Gastroesophageal sphincter (tissue), 4 donors: ENCODE measurements at regions not wholly inside any gene's neighbourhood (a gene's known extent, or its start where the extent isn't known, plus 50 kb on each side); places are given as distances from the start of the nearest gene placed in this dataset.

Source experiments
- ATAC-seq: fragments of 150-250 bp; one replicate; pipeline ENCODE4 v1.9.1; 2016; ENCODE audit warnings: mild to moderate bottlenecking, moderate library complexity
- H3K27ac ChIP-seq, 4 donors: fragments of 200-600 bp; sonication (generic) in 3 of 4; 1 replicate in 3 of 4; 2 replicates in 1 of 4; pipeline ENCODE4 v1.5.1; 2016 to 2019
- H3K27me3 ChIP-seq: fragments of 200-600 bp; sonication (generic); one replicate; pipeline ENCODE4 v1.5.1; 2019
- H3K36me3 ChIP-seq, 2 donors: fragments of 200-600 bp; sonication (generic); one replicate each; pipeline ENCODE4 v1.5.1; 2019; ENCODE audit warnings: control low read depth in 1 of 2
- H3K4me1 ChIP-seq, 3 donors: fragments of 200-600 bp; sonication (generic); 1 replicate in 2 of 3; 2 replicates in 1 of 3; pipeline ENCODE4 v1.5.1; 2016 to 2019; ENCODE audit warnings: control low read depth in 2 of 3
- H3K4me3 ChIP-seq, 2 donors: fragments of 200-600 bp; sonication (generic); one replicate each; pipeline ENCODE4 v1.5.1; 2019; ENCODE audit warnings: mild to moderate bottlenecking in 1 of 2, moderate library complexity in 1 of 2
- H3K9me3 ChIP-seq, 3 donors: fragments of 200-600 bp; sonication (generic); one replicate each; pipeline ENCODE4 v1.5.1; 2017 to 2019; ENCODE audit warnings: control low read depth in 2 of 3
- EP300 ChIP-seq: sonication (generic); formaldehyde crosslinking; IDR thresholded peaks from one replicate; pipeline ENCODE4 v1.6.1; 2017; ENCODE audit warnings: antibody characterized with exemption, mild to moderate bottlenecking
- POLR2A ChIP-seq, 2 donors: fragments of 450-650 bp; IDR thresholded peaks; one replicate each; pipeline ENCODE4 v1.6.1; 2017; ENCODE audit warnings: antibody characterized with exemption in 2 of 2, mild to moderate bottlenecking in 2 of 2, moderate library complexity in 1 of 2
- POLR2AphosphoS5 ChIP-seq: sonication (generic); formaldehyde crosslinking; IDR thresholded peaks from one replicate; pipeline ENCODE4 v1.6.1; 2017; ENCODE audit warnings: antibody characterized with exemption
- WGBS, 2 donors: methylation state at CpG; one replicate each; pipeline ENCODE4 v1.1.5; 2018; ENCODE audit warnings: low coverage in 1 of 2; 5-methylcytosine and 5-hydroxymethylcytosine counted together
- TF ChIP-seq, protein P1 (sequence below), 4 experiments: fragments of 200-600 bp in 2 of 4; fragments of 450-650 bp in 2 of 4; sonication (generic) in 1 of 4; IDR thresholded peaks; one replicate each; pipeline ENCODE4 v1.5.1; 2017 to 2019; ENCODE audit warnings: antibody characterized with exemption in 4 of 4, mild to moderate bottlenecking in 2 of 4, moderate library complexity in 2 of 4

DNA sequence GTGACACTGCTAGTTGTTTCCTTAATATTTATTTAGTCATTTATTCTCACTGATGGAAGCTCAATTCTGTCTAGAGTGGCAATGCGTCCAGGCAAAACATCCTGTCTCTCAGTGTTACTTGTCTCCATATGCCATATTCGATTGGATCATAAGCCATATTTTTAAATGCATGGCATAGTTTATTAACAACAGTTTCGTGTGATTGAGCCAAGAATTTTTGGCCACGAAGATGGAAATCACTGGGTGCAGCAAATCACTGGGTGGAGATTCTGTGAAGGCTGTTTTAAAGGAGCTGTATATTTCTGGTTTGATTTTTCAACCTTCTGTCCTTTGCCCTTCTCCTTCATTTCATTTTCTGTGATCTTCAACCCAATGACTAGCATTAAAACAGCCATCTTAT, 205.2 kb downstream of the JRKL start:
- no peak for ATAC-seq
- H3K4me1 ChIP-seq, result no peaks in the 10 kb centered on the region
- no peaks in the 10 kb centered on the region for H3K36me3 ChIP-seq
- no peak overlapping the region for H3K4me3 ChIP-seq
- TF ChIP-seq, protein P1, sequence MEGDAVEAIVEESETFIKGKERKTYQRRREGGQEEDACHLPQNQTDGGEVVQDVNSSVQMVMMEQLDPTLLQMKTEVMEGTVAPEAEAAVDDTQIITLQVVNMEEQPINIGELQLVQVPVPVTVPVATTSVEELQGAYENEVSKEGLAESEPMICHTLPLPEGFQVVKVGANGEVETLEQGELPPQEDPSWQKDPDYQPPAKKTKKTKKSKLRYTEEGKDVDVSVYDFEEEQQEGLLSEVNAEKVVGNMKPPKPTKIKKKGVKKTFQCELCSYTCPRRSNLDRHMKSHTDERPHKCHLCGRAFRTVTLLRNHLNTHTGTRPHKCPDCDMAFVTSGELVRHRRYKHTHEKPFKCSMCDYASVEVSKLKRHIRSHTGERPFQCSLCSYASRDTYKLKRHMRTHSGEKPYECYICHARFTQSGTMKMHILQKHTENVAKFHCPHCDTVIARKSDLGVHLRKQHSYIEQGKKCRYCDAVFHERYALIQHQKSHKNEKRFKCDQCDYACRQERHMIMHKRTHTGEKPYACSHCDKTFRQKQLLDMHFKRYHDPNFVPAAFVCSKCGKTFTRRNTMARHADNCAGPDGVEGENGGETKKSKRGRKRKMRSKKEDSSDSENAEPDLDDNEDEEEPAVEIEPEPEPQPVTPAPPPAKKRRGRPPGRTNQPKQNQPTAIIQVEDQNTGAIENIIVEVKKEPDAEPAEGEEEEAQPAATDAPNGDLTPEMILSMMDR (IDR thresholded peaks at IDR 0.05), result no peak
- H3K9me3 ChIP-seq, result no peaks in the 10 kb centered on the region
- no peak overlapping the region for H3K27ac ChIP-seq
- 51 to 56% methylated on average over 4 of the region's 4 CpGs for WGBS, 2 donors
- H3K27me3 ChIP-seq, result no peaks in the 10 kb centered on the region

DNA sequence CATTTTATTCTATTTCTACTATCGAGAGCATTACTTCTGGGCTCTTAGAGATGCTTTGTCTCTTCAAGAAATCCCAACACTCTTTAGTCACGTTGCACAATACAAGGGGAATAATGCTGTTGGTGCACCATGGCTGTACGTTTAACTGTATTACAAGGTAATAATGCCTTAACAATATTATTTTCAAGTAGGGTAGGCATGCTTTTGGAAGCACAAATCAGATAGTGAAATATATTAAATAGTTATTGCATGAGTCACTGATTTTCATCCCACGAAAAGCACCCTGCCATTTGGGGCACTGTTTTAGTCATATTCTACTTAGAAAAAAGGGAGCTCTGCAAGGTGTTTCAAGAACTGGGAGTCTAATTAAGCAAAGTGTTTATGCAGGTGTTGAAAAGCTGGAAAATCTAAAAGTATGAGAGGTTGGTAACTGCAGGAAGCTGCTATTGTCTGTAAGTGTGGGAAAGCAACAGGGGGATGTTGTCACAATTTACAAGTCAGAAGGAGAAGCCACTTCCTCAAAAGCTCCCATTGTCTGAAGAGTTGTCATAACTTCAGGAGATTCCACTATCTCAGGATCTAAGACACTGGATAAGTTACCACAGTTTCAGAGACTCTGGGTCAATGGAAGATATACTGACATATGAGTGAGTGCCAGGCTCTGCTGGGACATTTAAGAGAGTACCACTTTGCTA, 218.2 kb downstream of the JRKL start:
- no peaks in the 10 kb centered on the region for H3K4me1 ChIP-seq
- no peaks in the 10 kb centered on the region for H3K27me3 ChIP-seq
- no peaks in the 10 kb centered on the region for H3K36me3 ChIP-seq
- ATAC-seq, result no peak
- H3K4me3 ChIP-seq, result no peak overlapping the region
- H3K27ac ChIP-seq, result no peak overlapping the region
- peaks cover 0 to 11% (median 0%) of the 10 kb centered on the region in 3 donors for H3K9me3 ChIP-seq
- 66 to 72% methylated on average over 4 of the region's 4 CpGs for WGBS, 2 donors
- TF ChIP-seq POLR2A (IDR thresholded peaks at IDR 0.05) (no peak), POLR2AphosphoS5 (no peak), EP300 (no peak)
- TF ChIP-seq, protein P1 (IDR thresholded peaks at IDR 0.05), result no peak

DNA sequence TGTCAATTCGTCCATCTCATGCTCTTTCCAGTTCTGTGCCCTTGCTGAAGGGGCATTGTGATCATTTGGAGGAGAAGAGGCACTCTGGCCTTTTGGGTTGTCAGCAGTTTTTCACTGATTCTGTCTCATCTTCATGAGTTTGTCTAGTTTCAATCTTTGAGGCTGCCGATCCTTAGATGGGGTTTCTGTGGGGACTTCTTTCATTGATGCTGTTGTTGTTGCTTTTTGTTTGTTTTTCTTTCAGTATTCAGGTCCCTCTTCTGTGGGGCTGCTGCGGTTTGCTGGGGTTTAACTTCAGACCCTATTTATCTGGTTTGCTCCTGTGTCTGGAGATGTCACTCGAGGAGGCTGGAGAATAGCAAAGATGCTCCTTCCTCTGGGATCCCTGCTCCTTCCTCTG, 224.3 kb downstream of the JRKL start:
- TF ChIP-seq POLR2A (IDR thresholded peaks at IDR 0.05) (no peak), EP300 (no peak), POLR2AphosphoS5 (no peak)
- TF ChIP-seq, protein P1 (IDR thresholded peaks at IDR 0.05), result no peak
- H3K27me3 ChIP-seq, result peaks cover 10% of the 10 kb centered on the region
- 64 to 73% methylated on average over 2 of the region's 4 CpGs for WGBS, 2 donors
- H3K4me1 ChIP-seq, result no peaks in the 10 kb centered on the region
- ATAC-seq, result no peak
- no peaks in the 10 kb centered on the region for H3K36me3 ChIP-seq
- H3K4me3 ChIP-seq, result no peak overlapping the region
- H3K27ac ChIP-seq, result no peak overlapping the region
- H3K9me3 ChIP-seq, result peaks cover 0 to 11% (median 0%) of the 10 kb centered on the region in 3 donors

DNA sequence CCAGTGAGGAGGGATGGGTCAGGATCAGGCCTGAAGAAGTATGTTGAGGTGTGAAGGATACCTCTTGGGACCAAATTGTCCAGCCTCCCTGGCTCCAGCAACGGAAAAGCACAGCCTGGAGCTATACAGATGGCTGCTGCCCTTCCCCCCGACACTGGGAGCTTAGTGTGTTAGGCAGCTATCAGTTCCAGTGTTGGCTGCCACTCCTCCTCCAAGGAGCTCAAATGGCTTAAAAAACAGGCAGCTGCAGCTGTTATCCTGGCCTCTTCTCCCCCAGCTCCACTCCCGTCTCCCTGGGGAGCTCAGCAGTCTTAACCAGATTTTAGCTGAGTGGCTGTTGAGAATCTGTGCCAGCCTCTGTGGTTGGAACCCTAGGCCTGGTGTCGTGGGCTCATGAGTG, 225.0 kb downstream of the JRKL start:
- WGBS, 2 donors, result 60% methylated on average over 4 of the region's 4 CpGs; no CpG with 5 or more reads in 1 of the 2 donors
- Histone ChIP-seq H3K27ac (no peak overlapping the region), H3K27me3 (peaks cover 10% of the 10 kb centered on the region), H3K4me3 (no peak overlapping the region), H3K9me3 (peaks cover 0 to 11% (median 0%) of the 10 kb centered on the region in 3 donors), H3K36me3 (no peaks in the 10 kb centered on the region), H3K4me1 (no peaks in the 10 kb centered on the region)
- no peak for TF ChIP-seq POLR2A (IDR thresholded peaks at IDR 0.05)
- TF ChIP-seq, protein P1 (IDR thresholded peaks at IDR 0.05), result no peak
- no peak for TF ChIP-seq EP300
- no peak for TF ChIP-seq POLR2AphosphoS5
- ATAC-seq, result no peak

DNA sequence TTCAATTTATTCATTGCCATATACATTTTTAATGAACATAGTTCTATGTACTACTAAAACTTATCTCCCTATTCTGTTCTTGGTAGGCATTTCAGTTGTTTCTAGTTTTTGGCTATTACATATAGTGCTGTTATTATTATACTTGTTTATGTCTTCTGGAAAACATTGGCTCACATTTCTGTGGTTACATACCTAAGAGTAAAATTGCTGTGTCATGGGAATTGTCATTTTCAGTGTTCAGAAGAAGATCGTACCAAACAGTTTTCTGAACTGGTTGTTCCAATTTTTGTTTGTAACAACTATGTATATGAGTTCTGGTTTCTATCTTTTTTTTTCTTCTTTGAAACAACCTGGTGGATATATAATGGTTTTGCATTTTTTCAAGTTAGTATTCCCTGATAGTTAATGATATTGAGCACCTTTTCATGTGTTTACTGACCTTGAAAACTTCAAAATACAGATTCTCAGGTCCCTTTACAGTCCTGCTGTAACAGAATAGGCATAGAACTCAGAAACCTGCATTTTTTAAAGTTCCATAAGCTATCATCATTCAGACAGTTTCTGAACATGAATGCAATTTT, 230.7 kb downstream of the JRKL start:
- no peak overlapping the region for H3K27ac ChIP-seq
- no peaks in the 10 kb centered on the region for H3K27me3 ChIP-seq
- H3K4me1 ChIP-seq, result no peaks in the 10 kb centered on the region
- 60 to 75% methylated on average over 1 of the region's 1 CpG for WGBS, 2 donors
- H3K36me3 ChIP-seq, result no peaks in the 10 kb centered on the region
- no peak overlapping the region for H3K4me3 ChIP-seq
- TF ChIP-seq POLR2AphosphoS5 (no peak), EP300 (no peak), POLR2A (IDR thresholded peaks at IDR 0.05) (no peak)
- TF ChIP-seq, protein P1 (IDR thresholded peaks at IDR 0.05), result no peak
- H3K9me3 ChIP-seq, result no peaks in the 10 kb centered on the region
- no peak for ATAC-seq
